ENCODE measurements at regions not wholly inside any gene's neighbourhood (a gene's known extent, or its start where the extent isn't known, plus 50 kb on each side); places are given as distances from the start of the nearest gene placed in this dataset.

DNA sequence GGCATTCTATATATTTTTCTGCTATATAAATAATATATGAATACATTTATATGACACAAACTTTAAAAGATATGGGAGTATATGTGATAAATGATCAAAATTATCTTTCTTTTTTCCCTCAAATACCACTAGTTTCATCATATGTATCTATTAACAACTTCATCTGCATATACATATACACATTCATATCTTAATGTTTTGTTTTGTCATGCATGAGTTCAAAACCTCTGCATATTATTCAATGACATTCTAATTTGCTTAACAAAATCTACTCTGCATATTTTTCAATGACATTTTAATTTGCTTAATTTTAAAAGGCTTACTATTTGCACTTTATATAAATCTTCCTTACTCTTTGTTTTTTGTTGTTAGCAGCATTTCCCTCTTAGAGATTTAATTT, 276.2 kb downstream of the PIK3C3 start:
- DNase-seq (ENCODE audit: low spot score), result no peak
- no peak overlapping the region for H2AFZ ChIP-seq (ENCODE audit: low read length)
- H3K79me1 ChIP-seq (ENCODE audit: low read depth, low read length), result no peaks in the 10 kb centered on the region
- H3K9ac ChIP-seq (ENCODE audit: low read depth, low read length, poor library complexity), result no peak overlapping the region
- H3K4ac ChIP-seq (ENCODE audit: low read length), result no peak overlapping the region
- no peak overlapping the region for H3K23ac ChIP-seq (ENCODE audit: low read depth, low read length, poor library complexity)
- H3K27me3 ChIP-seq (ENCODE audit: control insufficient read depth in 3 of 3, insufficient read depth in 3 of 3, low read depth in 1 of 3, low read length in 3 of 3), result no peaks in the 10 kb centered on the region
- H2BK12ac ChIP-seq (ENCODE audit: low read length), result no peak overlapping the region
- H3K4me3 ChIP-seq (ENCODE audit: low read length in 2 of 2), result no peak overlapping the region
- no peak overlapping the region for H4K91ac ChIP-seq (ENCODE audit: low read depth, low read length, poor library complexity)
- no peak overlapping the region for H3K27ac ChIP-seq (replicated peaks; ENCODE audit: low read length)
- no peak overlapping the region for H2AK5ac ChIP-seq (ENCODE audit: low read depth, low read length)
- H3K18ac ChIP-seq (ENCODE audit: low read length), result no peak overlapping the region
- H3K36me3 ChIP-seq (replicated peaks in 1 of 2; ENCODE audit: control insufficient read depth in 2 of 2, insufficient read depth in 2 of 2, low read length in 2 of 2), result no peaks in the 10 kb centered on the region
- no peak overlapping the region for H4K8ac ChIP-seq (ENCODE audit: low read depth, low read length)
- H3K4me1 ChIP-seq (ENCODE audit: control insufficient read depth in 2 of 2, insufficient read depth in 1 of 2, low read depth in 1 of 2, low read length in 2 of 2), result peaks cover 0 to 2% of the 10 kb centered on the region in 2 donors
- H3K4me2 ChIP-seq (ENCODE audit: insufficient read depth, low read length, poor library complexity, severe bottlenecking), result no peak overlapping the region
- H2BK120ac ChIP-seq (ENCODE audit: low read depth, low read length), result no peak overlapping the region
- no peak overlapping the region for H2BK15ac ChIP-seq (ENCODE audit: low read length)
- H2BK5ac ChIP-seq (ENCODE audit: low read length), result no peak overlapping the region
- H3K14ac ChIP-seq (ENCODE audit: low read length), result no peak overlapping the region
- no peaks in the 10 kb centered on the region for H3K9me3 ChIP-seq (replicated peaks in 1 of 2; ENCODE audit: control insufficient read depth in 2 of 2, insufficient read depth in 1 of 2, low read depth in 1 of 2, low read length in 2 of 2)

DNA sequence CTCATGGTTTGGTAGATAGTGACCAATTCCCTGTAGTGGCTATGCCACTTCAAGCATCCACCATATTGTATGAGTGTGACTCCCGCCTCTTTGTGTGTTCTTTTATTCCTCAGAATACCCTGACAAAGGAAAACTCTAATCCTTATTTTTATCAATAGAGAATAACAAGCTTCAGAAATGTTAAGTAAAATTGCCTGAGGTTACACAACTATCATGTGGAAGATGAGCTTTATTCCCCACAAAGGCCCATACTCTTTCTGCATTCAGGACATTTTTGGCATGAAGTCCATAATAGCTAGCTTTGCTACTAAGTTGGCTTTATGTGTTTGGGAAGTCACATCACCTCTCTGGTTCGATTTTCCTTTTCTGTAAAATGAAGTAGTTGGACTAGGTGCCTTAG, 276.8 kb downstream of the PIK3C3 start:
- Histone ChIP-seq H3K14ac (ENCODE audit: low read length) (no peak overlapping the region), H3K18ac (ENCODE audit: low read length) (no peak overlapping the region), H3K27me3 (ENCODE audit: control insufficient read depth in 3 of 3, insufficient read depth in 3 of 3, low read depth in 1 of 3, low read length in 3 of 3) (no peaks in the 10 kb centered on the region), H3K9me3 (replicated peaks in 1 of 2; ENCODE audit: control insufficient read depth in 2 of 2, insufficient read depth in 1 of 2, low read depth in 1 of 2, low read length in 2 of 2) (no peaks in the 10 kb centered on the region), H3K4me2 (ENCODE audit: insufficient read depth, low read length, poor library complexity, severe bottlenecking) (no peak overlapping the region), H2BK120ac (ENCODE audit: low read depth, low read length) (no peak overlapping the region), H3K79me1 (ENCODE audit: low read depth, low read length) (no peaks in the 10 kb centered on the region), H3K4me1 (ENCODE audit: control insufficient read depth in 2 of 2, insufficient read depth in 1 of 2, low read depth in 1 of 2, low read length in 2 of 2) (peaks cover 0 to 2% of the 10 kb centered on the region in 2 donors), H2AK5ac (ENCODE audit: low read depth, low read length) (no peak overlapping the region), H4K91ac (ENCODE audit: low read depth, low read length, poor library complexity) (no peak overlapping the region), H3K36me3 (replicated peaks in 1 of 2; ENCODE audit: control insufficient read depth in 2 of 2, insufficient read depth in 2 of 2, low read length in 2 of 2) (no peaks in the 10 kb centered on the region), H3K4me3 (ENCODE audit: low read length in 2 of 2) (no peak overlapping the region), H2AFZ (ENCODE audit: low read length) (no peak overlapping the region), H3K27ac (replicated peaks; ENCODE audit: low read length) (no peak overlapping the region), H2BK15ac (ENCODE audit: low read length) (no peak overlapping the region), H3K4ac (ENCODE audit: low read length) (no peak overlapping the region), H2BK12ac (ENCODE audit: low read length) (no peak overlapping the region), H4K8ac (ENCODE audit: low read depth, low read length) (no peak overlapping the region), H3K9ac (ENCODE audit: low read depth, low read length, poor library complexity) (no peak overlapping the region), H3K23ac (ENCODE audit: low read depth, low read length, poor library complexity) (no peak overlapping the region), H2BK5ac (ENCODE audit: low read length) (no peak overlapping the region)
- no CpG with 5 or more reads among the region's 2 CpGs for WGBS, 2 donors (ENCODE audit: extremely low coverage in 2 of 2, insufficient read length in 2 of 2, insufficient replicate concordance in 1 of 2)
- DNase-seq (ENCODE audit: low spot score), result no peak

DNA sequence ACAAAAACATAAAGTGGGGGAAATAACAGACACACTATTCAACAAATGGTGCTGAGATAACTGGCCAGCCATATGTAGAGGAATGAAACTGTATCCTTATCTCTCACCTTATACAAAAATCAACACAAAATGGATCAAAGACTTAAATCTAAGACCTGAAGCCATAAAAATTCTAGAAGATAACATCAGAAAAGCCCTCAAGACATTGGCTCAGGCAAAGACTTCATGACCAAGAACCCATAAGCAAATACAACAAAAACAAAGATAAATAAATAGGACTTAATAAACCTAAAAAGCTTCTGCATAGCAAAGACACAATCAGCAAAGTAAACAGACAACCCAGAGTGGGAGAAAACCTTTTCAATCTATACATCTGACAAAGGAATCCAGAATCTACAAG, 278.9 kb downstream of the PIK3C3 start:
- Histone ChIP-seq H3K9me3 (replicated peaks in 1 of 2; ENCODE audit: control insufficient read depth in 2 of 2, insufficient read depth in 1 of 2, low read depth in 1 of 2, low read length in 2 of 2) (no peaks in the 10 kb centered on the region), H3K36me3 (replicated peaks in 1 of 2; ENCODE audit: control insufficient read depth in 2 of 2, insufficient read depth in 2 of 2, low read length in 2 of 2) (no peaks in the 10 kb centered on the region), H4K91ac (ENCODE audit: low read depth, low read length, poor library complexity) (no peak overlapping the region), H4K8ac (ENCODE audit: low read depth, low read length) (no peak overlapping the region), H3K27ac (replicated peaks; ENCODE audit: low read length) (no peak overlapping the region), H3K23ac (ENCODE audit: low read depth, low read length, poor library complexity) (no peak overlapping the region), H3K27me3 (ENCODE audit: control insufficient read depth in 3 of 3, insufficient read depth in 3 of 3, low read depth in 1 of 3, low read length in 3 of 3) (no peaks in the 10 kb centered on the region), H2AFZ (ENCODE audit: low read length) (no peak overlapping the region), H3K4ac (ENCODE audit: low read length) (no peak overlapping the region), H3K18ac (ENCODE audit: low read length) (no peak overlapping the region), H2BK15ac (ENCODE audit: low read length) (no peak overlapping the region), H3K4me1 (ENCODE audit: control insufficient read depth in 2 of 2, insufficient read depth in 1 of 2, low read depth in 1 of 2, low read length in 2 of 2) (peaks cover 0 to 2% of the 10 kb centered on the region in 2 donors), H2BK120ac (ENCODE audit: low read depth, low read length) (no peak overlapping the region), H2BK5ac (ENCODE audit: low read length) (no peak overlapping the region), H3K4me3 (ENCODE audit: low read length in 2 of 2) (no peak overlapping the region), H3K9ac (ENCODE audit: low read depth, low read length, poor library complexity) (no peak overlapping the region), H2BK12ac (ENCODE audit: low read length) (no peak overlapping the region), H3K14ac (ENCODE audit: low read length) (no peak overlapping the region), H3K79me1 (ENCODE audit: low read depth, low read length) (no peaks in the 10 kb centered on the region), H3K4me2 (ENCODE audit: insufficient read depth, low read length, poor library complexity, severe bottlenecking) (no peak overlapping the region), H2AK5ac (ENCODE audit: low read depth, low read length) (no peak overlapping the region)
- no peak for DNase-seq (ENCODE audit: low spot score)

DNA sequence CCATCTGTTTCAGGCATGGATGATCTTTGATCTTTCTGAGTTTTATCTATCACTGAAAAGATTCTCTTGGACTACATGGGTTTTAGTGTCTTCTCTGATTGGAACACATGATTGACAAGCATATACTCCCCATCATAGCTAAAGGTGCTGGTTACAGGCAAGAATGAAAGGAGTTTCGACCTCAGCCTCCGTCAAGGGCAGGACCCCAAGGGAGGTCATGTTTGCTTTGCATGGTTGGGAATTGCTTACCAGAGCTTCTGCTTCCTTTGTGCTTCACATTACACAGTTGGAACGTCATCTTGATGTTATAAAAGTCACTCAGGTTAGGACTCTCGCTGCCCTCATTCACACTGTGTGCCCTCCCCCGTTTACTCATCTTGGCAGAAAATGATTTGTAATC, 287.7 kb downstream of the PIK3C3 start:
- DNase-seq (ENCODE audit: low spot score), result no peak
- Histone ChIP-seq H2AFZ (ENCODE audit: low read length) (no peak overlapping the region), H4K91ac (ENCODE audit: low read depth, low read length, poor library complexity) (no peak overlapping the region), H4K8ac (ENCODE audit: low read depth, low read length) (no peak overlapping the region), H3K27me3 (ENCODE audit: control insufficient read depth in 3 of 3, insufficient read depth in 3 of 3, low read depth in 1 of 3, low read length in 3 of 3) (no peaks in the 10 kb centered on the region), H2BK15ac (ENCODE audit: low read length) (no peak overlapping the region), H3K9me3 (replicated peaks in 1 of 2; ENCODE audit: control insufficient read depth in 2 of 2, insufficient read depth in 1 of 2, low read depth in 1 of 2, low read length in 2 of 2) (no peaks in the 10 kb centered on the region), H3K23ac (ENCODE audit: low read depth, low read length, poor library complexity) (no peak overlapping the region), H3K4me3 (ENCODE audit: low read length in 2 of 2) (no peak overlapping the region), H3K36me3 (replicated peaks in 1 of 2; ENCODE audit: control insufficient read depth in 2 of 2, insufficient read depth in 2 of 2, low read length in 2 of 2) (no peaks in the 10 kb centered on the region), H3K9ac (ENCODE audit: low read depth, low read length, poor library complexity) (no peak overlapping the region), H3K18ac (ENCODE audit: low read length) (no peak overlapping the region), H2BK12ac (ENCODE audit: low read length) (no peak overlapping the region), H2AK5ac (ENCODE audit: low read depth, low read length) (no peak overlapping the region), H2BK120ac (ENCODE audit: low read depth, low read length) (no peak overlapping the region), H3K4me1 (ENCODE audit: control insufficient read depth in 2 of 2, insufficient read depth in 1 of 2, low read depth in 1 of 2, low read length in 2 of 2) (no peaks in the 10 kb centered on the region), H3K4ac (ENCODE audit: low read length) (no peak overlapping the region), H3K79me1 (ENCODE audit: low read depth, low read length) (no peaks in the 10 kb centered on the region), H3K4me2 (ENCODE audit: insufficient read depth, low read length, poor library complexity, severe bottlenecking) (no peak overlapping the region), H3K27ac (replicated peaks; ENCODE audit: low read length) (no peak overlapping the region), H2BK5ac (ENCODE audit: low read length) (no peak overlapping the region), H3K14ac (ENCODE audit: low read length) (no peak overlapping the region)
- WGBS, 2 donors (ENCODE audit: extremely low coverage in 2 of 2, insufficient read length in 2 of 2, insufficient replicate concordance in 1 of 2), result no CpG with 5 or more reads among the region's 5 CpGs

Measured in neuronal stem cell (in vitro differentiated cells).